CD1c-positive myeloid dendritic cell (primary cell): ENCODE measurements at regions not wholly inside any gene's neighbourhood (a gene's known extent, or its start where the extent isn't known, plus 50 kb on each side); places are given as distances from the start of the nearest gene placed in this dataset.
A peak's percentile ranks its signal among the peaks of the same experiment; 100 is the strongest.

Experiments used
- DNase-seq: peaks from one replicate; pipeline ENCODE4 v3.0.0-alpha.2; 2016; ENCODE audit errors: extremely low spot score

DNA sequence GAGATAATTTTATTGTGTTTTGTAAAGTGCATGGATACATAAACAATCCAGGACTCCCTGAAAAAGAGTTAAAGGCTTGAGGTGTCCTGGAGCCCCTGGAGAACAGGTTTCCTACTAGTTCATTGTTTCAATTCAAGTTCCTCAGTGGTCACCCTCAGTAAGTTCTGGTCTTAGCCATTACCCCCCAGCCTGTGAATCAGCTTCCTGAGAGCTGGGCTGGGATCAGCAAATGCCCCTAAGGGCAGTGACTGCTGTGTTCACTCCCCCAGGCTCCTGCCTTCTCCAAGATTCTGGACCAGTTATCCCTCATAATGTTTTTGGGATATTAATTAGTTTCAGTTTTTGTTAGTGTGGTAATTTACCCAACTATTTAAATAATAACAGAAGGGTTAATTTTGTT is 151.6 kb upstream of the PRSS58 start:
- DNase-seq, result no peak

DNA sequence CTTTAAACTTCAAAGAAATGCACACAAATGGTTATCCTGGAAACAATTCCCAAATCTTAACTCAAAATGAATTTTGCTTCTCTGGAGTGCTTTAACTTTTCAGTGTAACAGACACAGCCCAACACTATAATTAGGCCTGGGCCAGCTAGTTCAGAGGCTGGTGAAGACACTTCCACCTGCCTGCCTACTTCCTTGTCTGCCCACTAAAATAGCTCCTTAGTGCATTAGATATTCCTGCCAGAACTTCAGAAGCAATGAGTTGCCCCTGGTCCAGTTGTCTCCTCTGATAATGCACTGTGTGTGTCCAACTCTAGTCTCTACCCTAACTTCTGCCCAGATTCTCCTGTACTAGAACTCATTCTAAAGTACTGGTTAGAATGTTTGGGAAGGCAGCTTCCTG is 150.9 kb upstream of the PRSS58 start:
- no peak for DNase-seq

DNA sequence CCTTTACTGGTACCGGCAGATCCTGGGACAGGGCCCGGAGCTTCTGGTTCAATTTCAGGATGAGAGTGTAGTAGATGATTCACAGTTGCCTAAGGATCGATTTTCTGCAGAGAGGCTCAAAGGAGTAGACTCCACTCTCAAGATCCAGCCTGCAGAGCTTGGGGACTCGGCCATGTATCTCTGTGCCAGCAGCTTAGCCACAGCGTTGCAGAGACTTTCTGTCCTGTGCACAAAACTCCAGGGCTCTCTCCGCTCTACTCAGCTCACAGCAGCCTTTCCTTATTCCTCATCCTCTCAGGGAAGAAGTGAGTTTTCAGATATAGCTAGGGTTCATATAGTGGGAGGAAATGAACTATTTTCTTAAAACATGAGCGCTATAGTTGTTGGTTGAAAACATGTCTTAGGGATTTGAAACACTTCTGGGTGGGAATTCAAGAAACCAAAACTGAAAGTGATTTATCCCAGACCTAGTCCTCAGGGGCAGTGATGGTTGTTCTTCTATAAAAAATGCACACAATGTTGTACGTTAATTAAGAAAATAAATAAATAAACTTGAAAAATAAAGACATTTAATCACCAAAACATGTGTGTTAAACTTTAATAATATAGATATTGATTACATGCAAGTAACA is 150.2 kb upstream of the PRSS58 start:
- DNase-seq, result no peak

DNA sequence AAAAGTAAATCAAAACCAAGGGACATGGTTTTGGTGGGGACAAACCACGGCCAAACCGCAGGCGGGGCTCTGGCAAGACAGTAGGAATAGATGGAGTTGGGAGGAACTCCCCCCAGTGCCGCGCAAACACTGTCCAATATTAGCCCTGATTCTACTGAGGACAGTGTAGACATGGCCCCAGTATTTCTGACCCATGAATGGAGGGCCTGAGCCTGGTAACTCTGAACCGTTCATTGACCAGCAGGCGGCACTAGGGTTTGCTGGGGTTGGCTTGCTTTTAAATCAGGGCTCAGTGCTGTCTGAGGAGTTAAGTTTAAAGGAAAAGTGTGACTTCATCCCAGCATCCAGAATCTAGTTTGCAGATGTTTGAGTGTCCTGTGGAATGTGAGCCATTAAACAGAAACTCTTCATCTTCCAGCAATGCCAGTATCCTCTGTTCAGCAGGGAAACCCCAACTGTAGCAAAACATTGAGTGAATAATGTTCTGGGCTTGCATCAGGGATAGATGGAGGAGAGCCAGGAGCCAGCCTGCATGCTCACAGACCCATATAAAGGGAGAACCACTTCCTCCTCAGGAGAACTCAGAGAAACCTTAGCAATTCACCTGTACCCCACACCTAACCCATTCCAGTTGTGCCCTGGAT is 147.4 kb upstream of the PRSS58 start:
- no peak for DNase-seq

DNA sequence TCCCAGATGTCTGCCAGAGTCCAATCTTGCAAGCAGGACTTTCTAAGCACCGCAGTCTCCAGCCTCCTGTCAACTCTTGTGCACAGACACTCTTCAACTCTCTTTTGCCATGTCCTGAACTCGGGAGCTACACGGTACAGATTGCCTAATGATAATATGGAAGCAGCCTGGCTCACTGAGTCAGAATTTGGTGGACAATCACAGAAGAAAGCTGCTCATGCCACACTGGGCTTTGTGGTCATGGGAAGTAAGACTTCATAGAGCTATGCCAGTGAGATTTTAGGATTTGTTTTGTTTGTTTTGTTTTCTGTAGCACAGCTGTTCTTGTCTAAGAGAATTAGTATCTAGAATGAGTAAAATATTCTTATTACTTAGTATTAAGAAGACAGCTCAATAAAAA is 144.1 kb upstream of the PRSS58 start:
- no peak for DNase-seq

DNA sequence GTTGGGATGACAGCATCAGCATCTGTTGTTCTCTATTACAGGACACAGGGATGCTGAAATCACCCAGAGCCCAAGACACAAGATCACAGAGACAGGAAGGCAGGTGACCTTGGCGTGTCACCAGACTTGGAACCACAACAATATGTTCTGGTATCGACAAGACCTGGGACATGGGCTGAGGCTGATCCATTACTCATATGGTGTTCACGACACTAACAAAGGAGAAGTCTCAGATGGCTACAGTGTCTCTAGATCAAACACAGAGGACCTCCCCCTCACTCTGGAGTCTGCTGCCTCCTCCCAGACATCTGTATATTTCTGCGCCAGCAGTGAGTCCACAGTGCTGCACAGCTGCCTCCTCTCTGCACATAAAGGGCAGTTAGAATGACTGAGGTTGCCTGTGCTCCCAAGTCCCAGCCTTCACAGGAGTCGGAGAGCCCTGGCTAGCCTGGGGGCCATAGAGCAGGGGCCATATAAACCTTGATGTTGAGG is 142.2 kb upstream of the PRSS58 start:
- no peak for DNase-seq

DNA sequence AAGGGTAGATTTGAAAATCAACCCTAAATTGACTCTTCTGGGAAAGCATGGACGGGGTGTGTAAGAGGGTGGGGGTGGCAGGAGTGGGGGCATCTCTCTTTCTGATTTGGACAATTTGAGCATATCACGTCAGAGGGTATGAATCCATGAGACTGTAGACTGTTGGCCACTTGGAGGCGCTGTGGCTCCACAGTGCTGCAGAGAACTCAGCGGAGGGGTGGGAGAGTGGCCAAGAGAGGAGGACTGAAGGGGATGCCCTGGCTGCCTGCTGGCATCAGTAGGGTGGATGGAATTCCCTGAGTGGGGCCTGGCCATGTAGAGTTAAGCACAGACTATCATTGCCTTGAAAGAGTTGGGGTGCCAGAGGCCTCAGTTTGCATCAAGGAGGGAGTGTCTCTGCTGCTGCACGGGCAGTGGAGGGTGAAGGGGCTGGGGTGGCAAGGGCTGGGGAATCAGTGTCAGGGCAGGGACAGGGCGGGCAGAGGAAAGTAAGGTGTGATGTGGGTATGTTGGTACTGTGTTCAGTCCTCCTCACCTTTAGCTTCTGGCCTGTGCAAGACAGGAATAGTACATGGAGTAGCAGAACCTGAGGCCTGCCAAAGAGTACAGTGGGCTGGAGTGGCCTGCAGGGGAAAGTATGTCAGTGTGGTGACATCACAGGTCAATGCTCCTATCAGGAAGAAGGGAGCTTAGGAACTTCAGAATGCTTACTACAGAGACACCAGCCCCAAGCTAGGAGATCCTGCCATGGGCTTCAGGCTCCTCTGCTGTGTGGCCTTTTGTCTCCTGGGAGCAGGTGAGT is 133.5 kb upstream of the PRSS58 start:
- DNase-seq, result peak; percentile 10

DNA sequence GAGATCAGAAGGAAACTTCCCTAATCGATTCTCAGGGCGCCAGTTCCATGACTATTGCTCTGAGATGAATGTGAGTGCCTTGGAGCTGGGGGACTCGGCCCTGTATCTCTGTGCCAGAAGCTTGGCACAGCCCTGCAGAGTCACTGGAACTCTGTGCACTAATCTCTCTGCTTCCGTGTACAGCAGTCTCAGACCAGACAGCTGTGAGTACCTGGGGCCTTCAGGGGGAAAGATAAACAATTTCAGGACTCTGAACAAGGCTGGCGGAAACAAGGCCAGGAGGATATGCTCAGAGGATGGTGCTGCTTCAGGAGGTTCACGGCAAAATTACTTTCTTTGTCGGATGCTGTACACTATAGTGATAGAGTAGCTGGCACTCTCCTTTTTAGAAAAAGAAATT is 131.7 kb upstream of the PRSS58 start:
- DNase-seq, result no peak

DNA sequence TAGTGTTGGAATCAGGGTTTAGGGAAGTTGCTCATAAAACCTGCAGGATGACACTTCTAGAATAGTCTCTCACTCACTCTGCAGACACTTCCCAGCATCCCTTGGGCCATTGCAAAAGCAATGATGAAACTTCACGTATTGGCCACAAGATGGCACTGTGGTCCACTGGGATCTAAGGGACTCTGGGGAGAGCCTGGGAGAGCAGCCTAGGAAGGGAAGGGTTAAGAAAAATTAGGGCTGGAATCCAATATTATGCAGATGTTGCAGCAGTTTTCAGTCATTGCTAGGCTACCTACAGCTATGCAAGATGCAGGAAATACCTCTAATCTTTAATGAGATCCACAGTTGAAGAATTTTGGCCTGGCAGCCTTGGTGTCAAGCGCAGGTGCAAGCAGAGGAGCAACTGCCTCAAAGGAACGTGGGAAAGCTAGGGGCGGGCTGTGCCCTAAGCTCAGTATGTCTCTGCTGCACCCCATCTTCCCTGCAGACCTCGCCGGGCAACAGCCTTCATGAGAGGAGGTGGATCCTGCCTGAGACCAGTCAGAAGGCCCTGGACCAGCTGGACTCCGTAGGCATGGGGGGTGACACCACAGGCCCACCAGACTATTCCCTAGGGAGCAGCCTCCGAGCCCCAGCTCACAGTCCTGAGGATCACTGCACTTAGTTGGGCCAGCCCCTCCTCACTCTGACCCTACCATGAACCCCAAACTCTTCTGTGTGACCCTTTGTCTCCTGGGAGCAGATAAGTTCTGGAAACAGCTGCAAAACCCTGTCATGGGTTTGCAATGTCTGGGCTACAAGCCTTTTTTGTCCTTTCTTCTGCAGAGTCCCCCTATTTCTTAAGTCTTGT is 127.9 kb upstream of the PRSS58 start:
- peak; percentile 73 for DNase-seq

DNA sequence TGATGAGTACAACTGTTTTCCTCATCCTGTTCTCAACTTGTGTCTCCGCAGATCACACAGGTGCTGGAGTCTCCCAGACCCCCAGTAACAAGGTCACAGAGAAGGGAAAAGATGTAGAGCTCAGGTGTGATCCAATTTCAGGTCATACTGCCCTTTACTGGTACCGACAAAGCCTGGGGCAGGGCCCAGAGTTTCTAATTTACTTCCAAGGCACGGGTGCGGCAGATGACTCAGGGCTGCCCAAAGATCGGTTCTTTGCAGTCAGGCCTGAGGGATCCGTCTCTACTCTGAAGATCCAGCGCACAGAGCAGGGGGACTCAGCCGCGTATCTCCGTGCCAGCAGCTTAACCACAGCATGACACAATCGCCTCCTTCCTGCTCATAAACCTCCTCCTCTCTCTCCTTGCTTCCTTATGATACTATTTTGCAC is 126.7 kb upstream of the PRSS58 start:
- DNase-seq, result peak; percentile 77

DNA sequence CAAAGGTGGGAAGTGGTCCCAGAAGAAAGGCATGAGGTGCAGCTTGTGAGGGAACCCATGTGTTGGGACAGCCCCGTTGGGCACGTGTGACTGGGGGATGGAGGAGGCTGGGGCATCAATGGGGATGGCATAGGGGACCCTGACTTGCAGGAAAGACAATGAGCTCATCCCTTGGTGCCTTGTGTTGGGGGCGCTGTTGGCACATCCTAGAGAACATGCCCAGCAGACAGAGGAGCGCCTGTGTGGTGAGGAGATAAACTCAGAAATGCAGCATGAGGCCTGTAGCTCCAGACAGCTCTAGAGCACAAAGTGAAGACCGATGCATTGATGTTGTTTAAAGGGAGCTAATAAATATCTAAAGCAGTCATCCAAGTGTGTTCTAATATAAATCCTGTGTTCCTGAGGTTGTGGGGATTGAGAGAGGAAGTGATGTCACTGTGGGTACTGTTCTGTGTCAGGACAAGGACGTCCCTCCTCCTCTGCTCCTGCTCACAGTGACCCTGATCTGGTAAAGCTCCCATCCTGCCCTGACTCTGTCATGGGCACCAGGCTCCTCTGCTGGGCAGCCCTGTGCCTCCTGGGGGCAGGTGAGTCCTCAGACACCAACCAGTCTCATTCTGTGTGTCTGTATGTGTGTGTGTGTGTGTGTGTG is 126.1 kb upstream of the PRSS58 start:
- DNase-seq, result peak; percentile 70

DNA sequence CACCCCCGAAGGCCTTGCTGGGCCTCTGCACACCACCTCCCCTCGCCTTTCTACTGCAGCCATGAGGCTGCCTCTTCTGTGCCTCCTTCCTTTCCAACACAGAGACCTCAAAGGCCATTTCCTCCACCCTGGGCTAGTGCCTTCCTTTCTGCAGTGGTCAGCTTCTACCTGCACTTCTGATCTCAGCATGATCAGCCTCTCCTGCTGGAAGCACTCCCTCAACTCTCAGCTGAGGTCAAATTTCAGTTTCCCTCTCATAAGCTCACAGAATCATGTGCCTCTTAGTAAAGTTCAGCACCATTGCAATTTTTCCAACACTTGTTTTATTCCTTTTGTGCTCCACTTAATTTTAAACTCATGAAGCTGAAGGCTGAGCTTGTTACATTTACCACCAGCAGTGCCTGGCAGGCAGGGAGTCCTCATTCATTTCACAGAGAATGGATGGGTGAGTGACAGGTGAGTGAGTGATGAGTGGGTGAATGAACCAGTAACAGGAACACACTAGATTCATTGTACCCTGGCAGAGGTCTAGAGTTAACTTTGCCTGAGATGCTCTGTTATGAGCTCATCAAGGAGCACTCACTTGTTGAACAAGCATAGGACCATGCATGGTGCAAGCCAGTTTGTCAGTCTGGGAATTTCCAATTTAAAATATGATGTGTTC is 124.0 kb upstream of the PRSS58 start:
- DNase-seq, result no peak

DNA sequence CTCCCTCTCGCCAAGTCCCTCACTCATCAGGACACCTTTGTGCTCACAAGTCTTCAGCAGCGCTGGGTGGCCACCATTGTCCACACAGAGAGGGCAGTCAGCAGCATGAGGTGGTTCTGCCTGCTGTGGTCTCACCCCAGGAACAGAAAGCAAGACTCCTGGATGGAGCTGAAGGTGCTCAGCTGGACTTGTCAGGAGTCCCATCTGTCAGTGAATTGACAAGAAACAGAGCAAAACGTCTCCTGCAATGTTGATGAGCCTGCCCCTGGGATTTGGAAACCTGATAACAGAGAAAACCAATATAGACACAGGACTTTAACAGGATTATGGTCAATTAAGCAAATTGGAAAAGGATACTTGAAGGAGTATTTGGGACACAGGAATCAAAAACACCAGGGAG is 122.2 kb upstream of the PRSS58 start:
- no peak for DNase-seq

DNA sequence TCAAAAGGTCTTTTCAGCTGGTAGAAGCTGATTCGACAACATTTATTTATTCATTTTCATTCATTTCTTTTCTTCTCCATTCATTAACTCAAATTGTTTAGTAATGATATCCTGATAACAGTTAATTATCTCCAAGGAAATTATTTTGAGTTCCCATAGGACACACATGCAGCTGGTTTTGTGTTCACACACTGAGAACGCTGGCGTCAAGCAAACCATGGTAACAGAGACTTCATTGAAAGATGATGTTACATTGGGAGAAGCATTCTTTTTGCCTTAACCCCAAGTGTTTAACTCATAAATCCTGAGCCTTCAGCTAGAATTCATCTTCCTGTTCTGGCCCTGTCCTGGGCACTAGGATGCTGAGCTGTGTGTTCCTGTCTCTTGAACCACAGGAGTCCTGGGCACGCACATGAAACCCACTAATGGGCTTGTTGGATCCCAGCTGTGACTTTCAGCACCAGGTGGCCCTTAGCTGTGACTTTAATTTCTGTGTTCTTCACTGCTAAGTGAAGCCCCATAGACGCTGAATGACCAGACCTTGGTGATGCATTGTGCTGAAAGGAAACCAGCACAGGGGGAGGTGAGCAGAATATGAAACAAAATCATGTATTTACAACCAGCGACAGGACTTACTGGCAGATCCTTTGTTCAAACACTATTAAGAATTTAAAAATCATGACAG is 121.5 kb upstream of the PRSS58 start:
- DNase-seq, result no peak

DNA sequence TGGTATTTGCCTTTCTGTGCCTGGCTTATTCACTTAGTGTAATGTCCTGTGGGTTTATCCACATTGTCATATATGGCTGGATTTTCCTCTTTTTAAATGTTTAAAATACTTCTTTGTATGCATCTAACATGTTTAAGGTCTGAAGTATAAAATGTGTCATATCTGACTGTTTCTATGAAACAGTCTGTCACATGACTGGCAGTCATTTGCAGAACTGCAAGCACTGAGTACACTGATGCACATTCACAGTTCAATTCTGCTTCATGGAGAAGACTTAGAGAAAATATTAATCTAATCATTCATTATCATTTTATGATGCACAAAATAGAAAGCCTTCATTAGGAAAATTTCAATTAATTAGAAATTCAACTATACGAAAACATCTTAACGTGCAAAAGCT is 119.7 kb upstream of the PRSS58 start:
- peak; percentile 11 for DNase-seq

DNA sequence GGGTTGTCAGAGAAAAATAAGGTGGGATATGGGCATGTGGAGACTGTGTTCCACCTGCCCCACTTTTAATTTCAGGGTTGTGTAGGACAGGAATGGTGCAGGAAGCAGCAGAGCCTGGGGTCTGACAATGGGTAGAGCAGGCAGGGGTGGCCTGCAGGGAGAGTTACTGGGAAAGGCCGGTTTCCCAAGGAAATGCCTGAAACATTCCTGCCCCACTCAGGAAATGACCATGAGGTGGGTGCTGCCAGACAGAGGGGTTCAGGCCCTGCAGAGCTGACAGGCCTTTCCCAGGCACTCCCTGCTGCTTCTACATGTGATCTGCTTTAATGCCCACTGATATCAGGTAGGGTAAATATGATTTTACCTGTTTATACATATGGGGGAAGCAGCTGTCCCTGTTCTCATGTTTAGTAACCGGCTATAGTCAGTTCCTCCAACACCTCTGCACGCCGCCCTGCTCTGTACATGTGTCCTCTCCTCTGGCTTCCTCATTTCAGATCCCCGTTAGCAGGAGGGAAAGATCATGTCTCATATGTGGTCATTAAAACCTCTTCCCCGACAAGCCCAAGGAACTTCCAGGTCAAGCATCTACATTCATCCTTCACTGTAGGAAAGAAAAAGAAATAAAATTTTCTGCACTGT is 118.6 kb upstream of the PRSS58 start:
- DNase-seq, result peak; percentile 72

DNA sequence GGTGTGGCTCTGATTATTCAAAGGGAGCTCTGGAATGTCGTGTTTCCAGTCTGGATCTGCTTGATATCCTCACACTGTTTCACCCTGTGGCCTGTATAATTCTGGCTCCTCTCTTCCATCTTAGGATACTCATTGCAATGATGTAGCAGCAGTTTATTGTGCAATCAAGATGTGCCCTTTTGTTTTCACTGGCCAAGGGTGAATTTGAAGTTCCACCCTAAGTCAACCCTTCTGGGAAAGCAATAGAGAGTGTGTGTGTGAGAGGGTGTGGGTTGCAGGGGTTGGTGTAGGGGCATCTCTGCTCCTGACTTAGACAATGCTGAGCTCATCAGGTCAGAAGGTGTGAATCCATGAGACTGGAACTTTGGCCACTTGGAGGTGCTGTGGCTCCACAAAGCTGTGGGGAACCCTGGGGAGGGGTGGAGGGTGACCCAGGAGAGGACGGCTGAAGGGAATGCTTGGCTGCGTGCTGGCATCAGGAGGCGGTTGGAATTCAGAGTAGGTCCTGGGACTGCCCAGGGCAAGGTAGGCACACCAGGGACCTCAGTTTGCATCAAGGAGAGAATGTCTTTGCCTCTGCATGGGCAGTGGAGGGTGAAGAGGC is 118.0 kb upstream of the PRSS58 start:
- peak; percentile 19 for DNase-seq

DNA sequence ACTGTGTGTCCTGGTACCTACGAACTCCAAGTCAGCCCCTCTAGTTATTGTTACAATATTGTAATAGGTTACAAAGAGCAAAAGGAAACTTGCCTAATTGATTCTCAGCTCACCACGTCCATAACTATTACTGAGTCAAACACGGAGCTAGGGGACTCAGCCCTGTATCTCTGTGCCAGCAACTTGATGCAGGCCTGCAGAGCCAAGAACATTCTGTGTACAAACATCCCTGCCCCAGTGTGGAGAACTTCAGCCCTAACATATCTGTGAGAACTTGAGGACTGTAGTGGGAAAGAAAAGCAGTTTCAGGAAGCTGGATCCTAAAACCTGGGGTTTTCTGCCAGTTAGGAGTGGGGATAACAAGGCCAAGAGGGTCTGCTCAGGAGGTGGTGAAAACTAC is 114.9 kb upstream of the PRSS58 start:
- DNase-seq, result no peak
